ENCODE measurements at regions not wholly inside any gene's neighbourhood (a gene's known extent, or its start where the extent isn't known, plus 50 kb on each side); places are given as distances from the start of the nearest gene placed in this dataset.
"Not testable (repeated sequence)": the region's sequence is repeated elsewhere in the genome, so short reads cannot be mapped to it uniquely, and the experiment has no call there.

DNA sequence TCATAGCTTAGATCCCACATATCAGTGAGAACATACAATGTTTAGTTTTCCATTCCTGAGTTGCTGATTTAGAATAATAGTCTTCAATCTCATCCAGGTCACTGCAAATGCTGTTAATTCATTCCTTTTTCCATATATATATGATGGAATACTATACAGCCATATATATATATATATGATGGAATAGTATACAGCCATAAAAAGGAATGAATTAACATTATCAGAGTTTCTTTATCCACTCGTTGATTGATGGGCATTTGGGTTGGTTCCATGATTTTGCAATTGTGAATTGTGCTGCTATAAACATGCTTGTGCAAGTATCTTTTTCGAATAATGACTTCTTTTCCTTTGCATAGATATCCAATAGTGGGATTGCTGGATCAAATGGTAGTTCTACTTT is 273.9 kb upstream of the KLF4 start:
- TF ChIP-seq, protein P1, sequence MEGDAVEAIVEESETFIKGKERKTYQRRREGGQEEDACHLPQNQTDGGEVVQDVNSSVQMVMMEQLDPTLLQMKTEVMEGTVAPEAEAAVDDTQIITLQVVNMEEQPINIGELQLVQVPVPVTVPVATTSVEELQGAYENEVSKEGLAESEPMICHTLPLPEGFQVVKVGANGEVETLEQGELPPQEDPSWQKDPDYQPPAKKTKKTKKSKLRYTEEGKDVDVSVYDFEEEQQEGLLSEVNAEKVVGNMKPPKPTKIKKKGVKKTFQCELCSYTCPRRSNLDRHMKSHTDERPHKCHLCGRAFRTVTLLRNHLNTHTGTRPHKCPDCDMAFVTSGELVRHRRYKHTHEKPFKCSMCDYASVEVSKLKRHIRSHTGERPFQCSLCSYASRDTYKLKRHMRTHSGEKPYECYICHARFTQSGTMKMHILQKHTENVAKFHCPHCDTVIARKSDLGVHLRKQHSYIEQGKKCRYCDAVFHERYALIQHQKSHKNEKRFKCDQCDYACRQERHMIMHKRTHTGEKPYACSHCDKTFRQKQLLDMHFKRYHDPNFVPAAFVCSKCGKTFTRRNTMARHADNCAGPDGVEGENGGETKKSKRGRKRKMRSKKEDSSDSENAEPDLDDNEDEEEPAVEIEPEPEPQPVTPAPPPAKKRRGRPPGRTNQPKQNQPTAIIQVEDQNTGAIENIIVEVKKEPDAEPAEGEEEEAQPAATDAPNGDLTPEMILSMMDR (IDR thresholded peaks at IDR 0.05) = not testable (repeated sequence)
- TF ChIP-seq POLR2A (IDR thresholded peaks at IDR 0.05) = not testable (repeated sequence)
